BJ (cell line): ENCODE measurements at regions not wholly inside any gene's neighbourhood (a gene's known extent, or its start where the extent isn't known, plus 50 kb on each side); places are given as distances from the start of the nearest gene placed in this dataset.

Source experiments
- CTCF ChIA-PET: fragments of 350-600 bp; formaldehyde crosslinking; extraction: SDS; loops from one replicate; lab custom pipeline; 2021; ENCODE audit warnings: antibody characterized with exemption, inconsistent platforms; lab: Yijun Ruan, JAX
- POLR2A ChIA-PET: fragments of 300-600 bp; sonication (Branson Sonifier 250); formaldehyde crosslinking; extraction: SDS; loops from one replicate; lab custom pipeline; 2021; ENCODE audit warnings: antibody characterized with exemption; lab: Charles Lee
- DNase-seq: peaks from one replicate; pipeline ENCODE4 v3.0.0-alpha.2; 2011; ENCODE audit warnings: low read depth
- H3K27me3 ChIP-seq: 2 replicates; pipeline ENCODE4 v1.6.0; 2011; ENCODE audit warnings: low read length; ENCODE audit not compliant: control insufficient read depth, insufficient read depth
- H3K36me3 ChIP-seq: 2 replicates; pipeline ENCODE4 v1.5.1; 2011; ENCODE audit warnings: low read length; ENCODE audit not compliant: control insufficient read depth, insufficient read depth
- H3K4me3 ChIP-seq: 2 replicates; pipeline ENCODE4 v1.5.1; 2011; ENCODE audit warnings: low read depth, mild to moderate bottlenecking, control low read depth, low read length
- TF ChIP-seq, protein P1 (sequence below): IDR thresholded peaks from 2 replicates; pipeline ENCODE4 v1.5.1; 2011; ENCODE audit warnings: low read depth, mild to moderate bottlenecking, control low read depth, inconsistent platforms, low read length, moderate library complexity; ENCODE audit not compliant: insufficient read depth

- no peak for DNase-seq
- TF ChIP-seq, protein P1, sequence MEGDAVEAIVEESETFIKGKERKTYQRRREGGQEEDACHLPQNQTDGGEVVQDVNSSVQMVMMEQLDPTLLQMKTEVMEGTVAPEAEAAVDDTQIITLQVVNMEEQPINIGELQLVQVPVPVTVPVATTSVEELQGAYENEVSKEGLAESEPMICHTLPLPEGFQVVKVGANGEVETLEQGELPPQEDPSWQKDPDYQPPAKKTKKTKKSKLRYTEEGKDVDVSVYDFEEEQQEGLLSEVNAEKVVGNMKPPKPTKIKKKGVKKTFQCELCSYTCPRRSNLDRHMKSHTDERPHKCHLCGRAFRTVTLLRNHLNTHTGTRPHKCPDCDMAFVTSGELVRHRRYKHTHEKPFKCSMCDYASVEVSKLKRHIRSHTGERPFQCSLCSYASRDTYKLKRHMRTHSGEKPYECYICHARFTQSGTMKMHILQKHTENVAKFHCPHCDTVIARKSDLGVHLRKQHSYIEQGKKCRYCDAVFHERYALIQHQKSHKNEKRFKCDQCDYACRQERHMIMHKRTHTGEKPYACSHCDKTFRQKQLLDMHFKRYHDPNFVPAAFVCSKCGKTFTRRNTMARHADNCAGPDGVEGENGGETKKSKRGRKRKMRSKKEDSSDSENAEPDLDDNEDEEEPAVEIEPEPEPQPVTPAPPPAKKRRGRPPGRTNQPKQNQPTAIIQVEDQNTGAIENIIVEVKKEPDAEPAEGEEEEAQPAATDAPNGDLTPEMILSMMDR, result peak; percentile 42; the same call in 1 of the 2 replicates
- ChIA-PET CTCF (no interaction called here), POLR2A (no interaction called here)
- no peaks in the 10 kb centered on the region for H3K36me3 ChIP-seq
- no peak overlapping the region for H3K4me3 ChIP-seq
- no peaks in the 10 kb centered on the region for H3K27me3 ChIP-seq
Measured at GRCh38 chr2:57549642-57550102, 496.9 kb upstream of the VRK2 start.

DNA sequence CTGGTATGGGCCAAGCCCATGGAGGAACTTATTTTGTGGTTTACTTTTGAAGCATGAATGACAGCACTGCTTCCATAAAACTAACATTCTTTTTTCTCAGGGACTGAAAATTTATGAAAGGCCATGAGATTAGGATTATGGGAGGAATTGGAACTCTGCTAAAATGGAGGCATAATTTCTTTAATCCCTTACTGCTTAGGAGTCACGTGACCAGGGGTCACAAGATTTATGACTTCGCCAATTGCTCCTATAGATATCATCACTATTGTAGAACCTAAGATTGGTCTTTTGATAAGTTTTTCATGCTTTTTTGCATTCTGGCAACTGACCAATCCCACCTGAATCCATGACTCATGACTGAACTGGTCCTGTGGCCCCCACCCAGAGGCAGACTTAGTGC is 495.7 kb upstream of the VRK2 start:
- H3K4me3 ChIP-seq, result no peak overlapping the region
- no peak for DNase-seq
- no peaks in the 10 kb centered on the region for H3K36me3 ChIP-seq
- ChIA-PET POLR2A (no interaction called here), CTCF (no interaction called here)
- TF ChIP-seq, protein P1, result no peak
- no peaks in the 10 kb centered on the region for H3K27me3 ChIP-seq

DNA sequence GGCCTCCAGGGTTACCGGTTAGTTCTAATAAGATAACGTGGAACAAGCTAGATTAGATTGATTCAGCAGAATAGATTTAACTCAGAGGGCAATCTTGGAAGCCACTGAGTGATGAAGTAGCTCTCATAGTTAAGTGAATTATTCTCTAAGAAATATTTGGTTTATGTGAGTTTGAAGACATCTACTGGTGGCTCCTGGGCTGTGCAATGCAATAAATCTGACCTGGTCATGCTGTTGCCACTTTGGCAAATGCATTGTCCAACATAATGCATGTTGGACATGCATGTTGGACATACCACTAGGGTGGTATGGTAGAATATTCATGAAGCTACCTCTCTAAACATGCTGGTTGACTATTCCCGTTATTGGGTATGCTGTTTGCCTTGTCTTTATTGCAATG is 493.7 kb upstream of the VRK2 start:
- ChIA-PET POLR2A (no interaction called here), CTCF (no interaction called here)
- TF ChIP-seq, protein P1, result no peak

GRCh38 chr2:57554348-57554747 is 492.3 kb upstream of the VRK2 start:
- CTCF ChIA-PET, result interaction anchor here (0.6 kb wide), 1 partner anchor 384 kb away, joined by 3 read pairs; no protein-coding TSS in a partner anchor
- H3K27me3 ChIP-seq, result no peaks in the 10 kb centered on the region

More for the DNA sequence above, 493.7 kb upstream of the VRK2 start:
- H3K36me3 ChIP-seq, result no peaks in the 10 kb centered on the region
- no peak for DNase-seq
- no peaks in the 10 kb centered on the region for H3K27me3 ChIP-seq
- H3K4me3 ChIP-seq, result no peak overlapping the region

DNA sequence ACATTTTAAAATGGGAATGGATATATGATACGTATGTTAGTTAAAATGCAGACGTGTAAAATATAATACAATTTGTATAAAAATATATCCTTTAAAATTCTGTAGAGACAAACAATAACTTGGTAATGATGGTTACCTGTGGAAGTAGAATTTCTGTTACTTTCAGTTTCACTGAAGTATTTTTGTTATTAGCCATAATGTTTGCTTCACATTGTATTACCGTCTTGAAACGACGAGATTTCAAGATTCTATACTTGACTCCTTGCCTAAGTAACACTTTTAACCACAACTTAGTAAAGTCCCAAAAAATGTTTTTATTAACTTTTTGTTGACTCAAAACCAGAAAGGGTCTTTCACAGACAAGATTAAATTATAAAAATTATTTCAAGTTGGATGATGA is 488.3 kb upstream of the VRK2 start:
- no peak for DNase-seq
- CTCF ChIA-PET, result no interaction called here
- TF ChIP-seq, protein P1, result no peak
- Histone ChIP-seq H3K36me3 (no peaks in the 10 kb centered on the region), H3K27me3 (no peaks in the 10 kb centered on the region), H3K4me3 (no peak overlapping the region)
- POLR2A ChIA-PET, result no interaction called here

More at GRCh38 chr2:57554348-57554747, 492.3 kb upstream of the VRK2 start:
- H3K36me3 ChIP-seq, result no peaks in the 10 kb centered on the region
- DNase-seq, result no peak
- POLR2A ChIA-PET, result no interaction called here
- H3K4me3 ChIP-seq, result no peak overlapping the region
- TF ChIP-seq, protein P1, result no peak
